OCI-LY7 (cell line): ENCODE measurements at regions not wholly inside any gene's neighbourhood (a gene's known extent, or its start where the extent isn't known, plus 50 kb on each side); places are given as distances from the start of the nearest gene placed in this dataset.

ENCODE experiments used
- BruUV-seq: library from RNA; stranded (reverse); fragments of 400-500 nt; replicated peaks from 2 replicates; lab custom pipeline; 2021; lab: Mats Ljungman, UMichigan
- CTCF ChIA-PET: fragments of 300-600 bp; sonication (Branson Sonifier 250); formaldehyde crosslinking; loops from one replicate; lab custom pipeline; 2022; ENCODE audit warnings: antibody characterized with exemption; ENCODE audit not compliant: unreplicated experiment; lab: Charles Lee
- POLR2A ChIA-PET: fragments of 300-600 bp; sonication (Branson Sonifier 250); formaldehyde crosslinking; loops from one replicate; lab custom pipeline; 2022; ENCODE audit warnings: antibody characterized with exemption; lab: Charles Lee
- DNase-seq: peaks from one replicate; pipeline ENCODE4 v3.0.0-alpha.2; 2015; ENCODE audit warnings: low spot score
- H2AFZ ChIP-seq: fragments of 200-600 bp; sonication (generic), shearing (Covaris generic); 2 replicates; pipeline ENCODE4 v1.6.1; 2014; ENCODE audit warnings: mild to moderate bottlenecking, antibody characterized with exemption, low read length, moderate library complexity
- H3K27ac ChIP-seq: fragments of 200-600 bp; sonication (generic); 2 replicates; pipeline ENCODE4 v1.5.1; 2014; ENCODE audit warnings: mixed run types, low read depth, mild to moderate bottlenecking, moderate library complexity, low read length, inconsistent platforms; ENCODE audit not compliant: poor library complexity, severe bottlenecking
- H3K36me3 ChIP-seq: fragments of 200-600 bp; sonication (generic); 2 replicates; pipeline ENCODE4 v1.6.1; 2014; ENCODE audit warnings: mild to moderate bottlenecking, antibody characterized with exemption, low read length, moderate library complexity, mixed read lengths; ENCODE audit not compliant: insufficient read depth
- H3K4me1 ChIP-seq: fragments of 200-600 bp; sonication (generic); 2 replicates; pipeline ENCODE4 v1.5.1; 2014; ENCODE audit warnings: mild to moderate bottlenecking, low read length; ENCODE audit not compliant: insufficient read depth, poor library complexity, severe bottlenecking
- H3K4me2 ChIP-seq: fragments of 200-600 bp; sonication (generic); 2 replicates; pipeline ENCODE4 v1.6.1; 2014; ENCODE audit warnings: mild to moderate bottlenecking, low read length
- H3K4me3 ChIP-seq: fragments of 200-600 bp; sonication (generic); 2 replicates; pipeline ENCODE4 v1.5.1; 2014; ENCODE audit warnings: mild to moderate bottlenecking, low read depth, low read length; ENCODE audit not compliant: poor library complexity, severe bottlenecking
- H3K79me2 ChIP-seq: fragments of 200-600 bp; sonication (generic); 2 replicates; pipeline ENCODE4 v1.6.1; 2016; ENCODE audit warnings: low read depth, mild to moderate bottlenecking, low read length, moderate library complexity, mixed read lengths; ENCODE audit not compliant: insufficient read depth
- H3K9me2 ChIP-seq: fragments of 200-600 bp; sonication (generic); 2 replicates; pipeline ENCODE4 v1.6.1; 2016; ENCODE audit warnings: mild to moderate bottlenecking, low read length, mixed read lengths; ENCODE audit not compliant: insufficient read depth
- H3K9me3 ChIP-seq: fragments of 200-600 bp; sonication (generic); 2 replicates; pipeline ENCODE4 v1.6.1; 2014; ENCODE audit warnings: mild to moderate bottlenecking, mixed run types, low read length, mixed read lengths
- H4K20me1 ChIP-seq: fragments of 200-600 bp; sonication (generic); 2 replicates; pipeline ENCODE4 v1.6.1; 2014; ENCODE audit warnings: mild to moderate bottlenecking, antibody characterized with exemption, low read length, moderate library complexity, mixed read lengths; ENCODE audit not compliant: insufficient read depth
- EZH2phosphoT487 ChIP-seq: fragments of 200-600 bp; sonication (generic); IDR thresholded peaks from 2 replicates; pipeline ENCODE4 v1.6.1; 2018; ENCODE audit warnings: low read depth, borderline replicate concordance, mild to moderate bottlenecking, mixed run types, antibody characterized with exemption, low read length, moderate library complexity, mixed read lengths
- intact Hi-C: fragments of 100-400 bp; cut with micrococcal nuclease; formaldehyde crosslinking; loops from one replicate; pipeline ENCODE4 v1.10.0; 2022; ENCODE audit not compliant: unreplicated experiment
- TF ChIP-seq, protein P1 (sequence below): fragments of 200-600 bp; sonication (generic); conservative IDR thresholded peaks from 2 replicates; pipeline ENCODE4 v1.5.1; 2014; ENCODE audit warnings: mild to moderate bottlenecking, antibody characterized with exemption, low read length, moderate library complexity, mixed read lengths

DNA sequence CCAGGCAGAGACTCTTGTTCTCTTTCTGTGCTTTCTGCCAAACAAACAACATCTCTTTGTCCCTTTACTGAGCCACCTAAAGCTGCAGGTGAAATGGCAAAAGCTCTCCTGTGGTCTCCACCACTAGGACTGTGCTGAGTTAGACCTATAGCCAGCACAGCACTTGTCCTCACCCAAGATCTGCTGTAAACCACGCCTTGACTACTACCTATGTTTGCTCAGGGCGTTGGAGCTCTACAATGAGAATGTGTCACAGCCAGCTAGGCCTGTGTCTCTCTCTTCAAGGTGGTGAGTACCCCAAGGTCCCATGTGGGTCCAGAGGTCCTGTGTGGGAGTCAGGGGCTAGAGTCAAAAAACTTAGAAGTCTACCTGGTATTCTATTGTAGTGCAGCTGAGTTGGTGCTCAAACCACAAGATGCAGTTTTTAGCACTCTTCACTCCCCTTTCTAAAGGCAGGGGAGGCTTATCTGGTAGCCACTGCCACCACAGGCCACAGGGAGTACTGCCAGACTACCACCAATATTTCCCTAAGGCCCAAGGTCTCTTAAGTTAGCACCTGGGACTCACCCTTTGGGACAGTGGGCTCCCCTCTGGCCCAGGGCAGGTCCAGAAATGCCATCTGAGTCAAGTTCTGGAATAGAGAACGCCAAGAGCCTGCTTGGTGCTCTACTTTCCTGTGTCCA lies 96.8 kb upstream of the RPRM start:
- TF ChIP-seq EZH2phosphoT487 = no peak
- TF ChIP-seq, protein P1, sequence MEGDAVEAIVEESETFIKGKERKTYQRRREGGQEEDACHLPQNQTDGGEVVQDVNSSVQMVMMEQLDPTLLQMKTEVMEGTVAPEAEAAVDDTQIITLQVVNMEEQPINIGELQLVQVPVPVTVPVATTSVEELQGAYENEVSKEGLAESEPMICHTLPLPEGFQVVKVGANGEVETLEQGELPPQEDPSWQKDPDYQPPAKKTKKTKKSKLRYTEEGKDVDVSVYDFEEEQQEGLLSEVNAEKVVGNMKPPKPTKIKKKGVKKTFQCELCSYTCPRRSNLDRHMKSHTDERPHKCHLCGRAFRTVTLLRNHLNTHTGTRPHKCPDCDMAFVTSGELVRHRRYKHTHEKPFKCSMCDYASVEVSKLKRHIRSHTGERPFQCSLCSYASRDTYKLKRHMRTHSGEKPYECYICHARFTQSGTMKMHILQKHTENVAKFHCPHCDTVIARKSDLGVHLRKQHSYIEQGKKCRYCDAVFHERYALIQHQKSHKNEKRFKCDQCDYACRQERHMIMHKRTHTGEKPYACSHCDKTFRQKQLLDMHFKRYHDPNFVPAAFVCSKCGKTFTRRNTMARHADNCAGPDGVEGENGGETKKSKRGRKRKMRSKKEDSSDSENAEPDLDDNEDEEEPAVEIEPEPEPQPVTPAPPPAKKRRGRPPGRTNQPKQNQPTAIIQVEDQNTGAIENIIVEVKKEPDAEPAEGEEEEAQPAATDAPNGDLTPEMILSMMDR = no peak
- Histone ChIP-seq H4K20me1 (no peaks in the 10 kb centered on the region), H3K79me2 (no peaks in the 10 kb centered on the region), H3K36me3 (no peaks in the 10 kb centered on the region), H3K4me3 (no peak overlapping the region), H3K4me2 (no peak overlapping the region), H3K4me1 (no peaks in the 10 kb centered on the region), H2AFZ (no peak overlapping the region), H3K27ac (no peak overlapping the region), H3K9me2 (no peaks in the 10 kb centered on the region), H3K9me3 (no peaks in the 10 kb centered on the region)
- CTCF ChIA-PET = no interaction called here
- BruUV-seq = no TSS peak
- DNase-seq = no peak
- POLR2A ChIA-PET = no interaction called here
- intact Hi-C loops = no loop called here

DNA sequence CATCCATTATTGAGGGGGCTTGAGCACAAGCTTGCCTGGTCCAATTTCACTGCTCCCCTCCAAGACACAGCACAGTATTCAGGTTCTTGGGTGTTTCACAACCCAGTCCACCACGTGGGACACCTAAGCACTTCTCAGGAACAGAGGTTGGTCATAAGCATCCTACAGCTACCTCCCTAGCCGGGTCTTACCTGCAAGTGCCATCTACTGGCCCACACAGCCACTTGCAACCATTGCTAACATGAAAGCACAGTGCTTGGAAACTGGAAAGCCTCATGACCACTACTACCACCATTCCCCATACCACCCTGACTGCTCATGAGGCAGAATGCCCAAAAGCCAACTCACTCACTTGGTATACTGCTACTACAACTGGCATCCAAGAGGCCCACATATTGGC lies 105.7 kb upstream of the RPRM start:
- no peaks in the 10 kb centered on the region for H4K20me1 ChIP-seq
- H3K4me2 ChIP-seq = no peak overlapping the region
- H3K4me3 ChIP-seq = no peak overlapping the region
- H3K27ac ChIP-seq = no peak overlapping the region
- no peak for TF ChIP-seq EZH2phosphoT487
- TF ChIP-seq, protein P1 = no peak
- no peaks in the 10 kb centered on the region for H3K4me1 ChIP-seq
- ChIA-PET CTCF (no interaction called here), POLR2A (interaction anchor here (1.1 kb wide), 1 partner anchor 13 kb away, joined by 3 read pairs; no protein-coding TSS in a partner anchor)
- BruUV-seq = no TSS peak
- H3K79me2 ChIP-seq = no peaks in the 10 kb centered on the region
- no peak overlapping the region for H2AFZ ChIP-seq
- no peaks in the 10 kb centered on the region for H3K9me2 ChIP-seq
- intact Hi-C loops = no loop called here
- no peaks in the 10 kb centered on the region for H3K9me3 ChIP-seq
- DNase-seq = no peak
- H3K36me3 ChIP-seq = no peaks in the 10 kb centered on the region

DNA sequence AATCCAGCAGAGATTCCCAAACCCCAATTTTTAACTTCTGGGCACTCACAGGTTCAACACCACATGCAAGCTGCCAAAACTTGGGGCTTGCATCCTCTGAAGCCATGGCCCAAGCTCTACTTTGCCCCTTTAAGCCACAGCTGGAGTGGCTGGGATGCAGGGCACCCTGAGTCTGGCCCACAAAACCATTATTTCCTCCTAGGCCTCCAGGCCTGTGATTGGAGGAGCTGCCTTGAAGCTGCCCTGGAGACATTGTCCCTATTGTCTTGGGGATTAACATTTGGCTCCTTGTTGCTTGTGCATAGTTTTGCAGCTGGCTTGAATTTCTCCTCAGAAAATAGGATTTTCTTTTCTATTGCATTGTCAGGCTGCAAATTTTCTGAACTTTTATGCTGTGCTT lies 109.8 kb upstream of the RPRM start:
- ChIA-PET POLR2A (no interaction called here), CTCF (no interaction called here)
- intact Hi-C loops = no loop called here
- TF ChIP-seq, protein P1 = no peak
- TF ChIP-seq EZH2phosphoT487 = no peak
- Histone ChIP-seq H3K9me2 (no peaks in the 10 kb centered on the region), H3K9me3 (no peaks in the 10 kb centered on the region), H3K79me2 (no peaks in the 10 kb centered on the region), H3K4me1 (no peaks in the 10 kb centered on the region), H3K36me3 (no peaks in the 10 kb centered on the region), H3K4me3 (no peak overlapping the region), H2AFZ (no peak overlapping the region), H4K20me1 (no peaks in the 10 kb centered on the region), H3K4me2 (no peak overlapping the region), H3K27ac (no peak overlapping the region)
- DNase-seq = no peak
- BruUV-seq = no TSS peak
